H1 (cell line): ENCODE measurements at regions not wholly inside any gene's neighbourhood (a gene's known extent, or its start where the extent isn't known, plus 50 kb on each side); places are given as distances from the start of the nearest gene placed in this dataset.

Source experiments
- CTCF ChIA-PET: fragments of 300-600 bp; sonication (Branson Sonifier 250); formaldehyde crosslinking; loops from one replicate; lab custom pipeline; 2021; ENCODE audit not compliant: partially characterized antibody; lab: Charles Lee
- POLR2A ChIA-PET: fragments of 300-600 bp; sonication (Branson Sonifier 250); formaldehyde crosslinking; loops from one replicate; lab custom pipeline; 2021; ENCODE audit warnings: inconsistent platforms; ENCODE audit not compliant: partially characterized antibody; lab: Charles Lee
- DNase-seq, 2 experiments: peaks; one replicate each; pipeline versions ENCODE4 v3.0.0 to v3.0.0-alpha.2; 2010 to 2022; ENCODE audit warnings: low spot score in 2 of 2, low read depth in 1 of 2, mixed read lengths in 1 of 2
- FAIRE-seq: peaks from 2 replicates; lab custom pipeline; 2011; peaks lifted over from hg19 to GRCh38; lab: Jason Lieb, UNC
- H2AFZ ChIP-seq: 2 replicates; pipeline ENCODE4 v1.8.1; 2012; ENCODE audit warnings: low read length, inconsistent platforms
- H2AK5ac ChIP-seq: 2 replicates; pipeline ENCODE4 v1.6.1; 2013; ENCODE audit warnings: low read depth, low read length
- H2BK120ac ChIP-seq: replicated peaks from 2 replicates; pipeline ENCODE3; 2013; ENCODE audit warnings: low read depth, low read length, inconsistent platforms
- H2BK12ac ChIP-seq: 2 replicates; pipeline ENCODE4 v1.6.1; 2013; ENCODE audit warnings: low read depth, low read length
- H2BK15ac ChIP-seq: 2 replicates; pipeline ENCODE4 v1.6.1; 2013; ENCODE audit warnings: low read length
- H2BK20ac ChIP-seq: 2 replicates; pipeline ENCODE4 v1.6.1; 2013; ENCODE audit warnings: low read length
- H2BK5ac ChIP-seq: 2 replicates; pipeline ENCODE4 v1.6.1; 2013; ENCODE audit warnings: low read depth, low read length
- H3K14ac ChIP-seq: 2 replicates; pipeline ENCODE4 v1.6.1; 2013; ENCODE audit warnings: inconsistent platforms; ENCODE audit not compliant: insufficient read length
- H3K18ac ChIP-seq: 2 replicates; pipeline ENCODE4 v1.6.1; 2013; ENCODE audit warnings: low read length; ENCODE audit errors: extremely low read depth
- H3K23ac ChIP-seq: 2 replicates; pipeline ENCODE4 v1.6.1; 2013; ENCODE audit warnings: inconsistent platforms; ENCODE audit not compliant: insufficient read length
- H3K23me2 ChIP-seq: 2 replicates; pipeline ENCODE4 v1.6.1; 2013; ENCODE audit warnings: low read depth, low read length
- H3K27ac ChIP-seq: 2 replicates; pipeline ENCODE4 v1.6.1; 2011; ENCODE audit warnings: low read depth, low read length, inconsistent platforms
- H3K27me3 ChIP-seq, 4 experiments: replicated peaks in 1 of 4; 1 replicate in 1 of 4; 2 replicates in 3 of 4; pipeline versions ENCODE4 v1.6.1 to v1.8.1; 2011 to 2013; ENCODE audit warnings: low read length in 3 of 4, mild to moderate bottlenecking in 3 of 4, inconsistent platforms in 2 of 4, mixed read lengths in 2 of 4, moderate library complexity in 1 of 4; ENCODE audit not compliant: control insufficient read depth in 3 of 4, insufficient read depth in 3 of 4; ENCODE audit errors: extremely low read depth in 1 of 4
- H3K36me3 ChIP-seq, 4 experiments: 2 replicates each; pipeline versions ENCODE4 v1.6.1 to v1.8.1; 2011 to 2013; ENCODE audit warnings: mild to moderate bottlenecking in 4 of 4, low read length in 3 of 4, moderate library complexity in 2 of 4, control low read depth in 1 of 4, inconsistent platforms in 1 of 4; ENCODE audit not compliant: insufficient read depth in 4 of 4, control insufficient read depth in 2 of 4
- H3K4ac ChIP-seq: replicated peaks from 2 replicates; pipeline ENCODE3; 2013; ENCODE audit warnings: low read length, low read depth, mixed read lengths, inconsistent platforms; ENCODE audit not compliant: insufficient read length
- H3K4me1 ChIP-seq, 4 experiments: replicated peaks in 1 of 4; 1 replicate in 1 of 4; 2 replicates in 3 of 4; pipeline versions ENCODE4 v1.6.1 to v1.8.1; 2011 to 2013; ENCODE audit warnings: low read length in 3 of 4, inconsistent platforms in 2 of 4, mixed read lengths in 1 of 4; ENCODE audit not compliant: insufficient read depth in 4 of 4, control insufficient read depth in 3 of 4
- H3K4me2 ChIP-seq, 2 experiments: 2 replicates each; pipeline versions ENCODE4 v1.6.1 to v1.8.1; 2011 to 2013; ENCODE audit warnings: low read depth in 2 of 2, low read length in 2 of 2, control low read depth in 1 of 2, inconsistent platforms in 1 of 2, mild to moderate bottlenecking in 1 of 2; ENCODE audit not compliant: insufficient read depth in 1 of 2
- H3K4me3 ChIP-seq, 4 experiments: fragments of 200-600, 300-600 bp in 1 of 4; sonication (generic), shearing (Covaris generic), sonication (Bioruptor Twin) in 1 of 4; 2 replicates each; pipeline versions ENCODE4 v1.5.1 to v1.8.1; 2011 to 2016; ENCODE audit warnings: low read length in 4 of 4, low read depth in 3 of 4, control low read depth in 2 of 4, inconsistent platforms in 2 of 4, mild to moderate bottlenecking in 2 of 4, mixed read lengths in 1 of 4, moderate library complexity in 1 of 4; ENCODE audit not compliant: insufficient read depth in 2 of 4; ENCODE audit errors: extremely low read depth in 1 of 4
- H3K56ac ChIP-seq: replicated peaks from 2 replicates; pipeline ENCODE3; 2013; ENCODE audit warnings: low read depth, mild to moderate bottlenecking, mixed read lengths, low read length, inconsistent platforms; ENCODE audit not compliant: insufficient read length
- H3K79me1 ChIP-seq: 2 replicates; pipeline ENCODE4 v1.6.1; 2013; ENCODE audit warnings: low read depth, low read length, control low read depth
- H3K79me2 ChIP-seq, 2 experiments: 2 replicates each; pipeline versions ENCODE4 v1.6.1 to v1.8.1; 2012 to 2013; ENCODE audit warnings: low read length in 2 of 2, mild to moderate bottlenecking in 2 of 2, inconsistent platforms in 1 of 2; ENCODE audit not compliant: insufficient read depth in 2 of 2, control insufficient read depth in 1 of 2
- H3K9ac ChIP-seq, 4 experiments: replicated peaks in 1 of 4; 1 replicate in 1 of 4; 2 replicates in 3 of 4; pipeline versions ENCODE4 v1.6.1 to v1.8.1; 2011 to 2013; ENCODE audit warnings: low read depth in 3 of 4, low read length in 3 of 4, control low read depth in 2 of 4, mild to moderate bottlenecking in 2 of 4, moderate library complexity in 2 of 4, inconsistent platforms in 1 of 4; ENCODE audit errors: extremely low read depth in 1 of 4
- H3K9me3 ChIP-seq, 2 experiments: 2 replicates each; pipeline versions ENCODE4 v1.6.1 to v1.8.1; 2012 to 2013; ENCODE audit warnings: mild to moderate bottlenecking in 2 of 2, moderate library complexity in 2 of 2, control low read depth in 1 of 2, inconsistent platforms in 1 of 2, low read depth in 1 of 2, low read length in 1 of 2, mixed read lengths in 1 of 2; ENCODE audit not compliant: insufficient read depth in 2 of 2
- H4K20me1 ChIP-seq, 2 experiments: replicated peaks in 1 of 2; 2 replicates each; pipeline versions ENCODE3 to v1.8.1; 2011 to 2013; ENCODE audit warnings: inconsistent platforms in 2 of 2, low read length in 2 of 2, mild to moderate bottlenecking in 1 of 2; ENCODE audit not compliant: insufficient read depth in 2 of 2, control insufficient read depth in 1 of 2
- H4K5ac ChIP-seq: 2 replicates; pipeline ENCODE4 v1.6.1; 2013; ENCODE audit warnings: low read length, low read depth, mixed read lengths, inconsistent platforms; ENCODE audit not compliant: insufficient read length
- H4K8ac ChIP-seq: 2 replicates; pipeline ENCODE4 v1.8.0; 2013; ENCODE audit warnings: mild to moderate bottlenecking, moderate library complexity, low read length, inconsistent platforms; ENCODE audit not compliant: insufficient read depth; ENCODE audit errors: extremely low read depth
- H4K91ac ChIP-seq: replicated peaks from 2 replicates; pipeline ENCODE3; 2013; ENCODE audit warnings: low read length, mixed read lengths, inconsistent platforms; ENCODE audit not compliant: insufficient read length
- BRCA1 ChIP-seq: IDR thresholded peaks from 2 replicates; pipeline ENCODE4 v1.6.1; 2012; ENCODE audit warnings: low read depth, low read length, improper control_type of control experiment
- NANOG ChIP-seq: IDR thresholded peaks from 2 replicates; pipeline ENCODE4 v1.6.1; 2011; ENCODE audit warnings: low read length, low read depth, mild to moderate bottlenecking, inconsistent platforms; ENCODE audit not compliant: insufficient read depth, poor library complexity, severe bottlenecking
- POLR2AphosphoS5 ChIP-seq: IDR thresholded peaks from 2 replicates; pipeline ENCODE4 v1.6.1; 2011; ENCODE audit warnings: low read depth, low read length
- POU5F1 ChIP-seq: IDR thresholded peaks from 2 replicates; pipeline ENCODE4 v1.6.1; 2011; ENCODE audit warnings: low read depth, mild to moderate bottlenecking, low read length, moderate library complexity
- ZNF274 ChIP-seq: IDR thresholded peaks from 2 replicates; pipeline ENCODE4 v1.7.0; 2012; ENCODE audit warnings: low read length, borderline replicate concordance; ENCODE audit errors: extremely low read depth
- WGBS, 2 experiments: shearing (Covaris generic) in 1 of 2; methylation state at CpG; one replicate each; pipeline versions ENCODE4 v1.1.6 to v1.1.7; 2013 to 2015; ENCODE audit warnings: low lambda C conversion rate in 2 of 2, mixed read lengths in 2 of 2, inconsistent platforms in 1 of 2, low coverage in 1 of 2, missing lambda C conversion rate in 1 of 2; ENCODE audit not compliant: insufficient replicate concordance in 2 of 2, insufficient coverage in 1 of 2, insufficient read length in 1 of 2; ENCODE audit errors: extremely low coverage in 1 of 2, missing lambda C conversion rate in 1 of 2; 5-methylcytosine and 5-hydroxymethylcytosine counted together
- TF ChIP-seq, protein P1 (sequence below), 3 experiments: IDR thresholded peaks; 1 replicate in 2 of 3; 2 replicates in 1 of 3; pipeline versions ENCODE4 v1.5.1 to v1.6.1; 2011; ENCODE audit warnings: low read length in 3 of 3, mild to moderate bottlenecking in 3 of 3, inconsistent platforms in 2 of 3, low read depth in 1 of 3, moderate library complexity in 1 of 3; ENCODE audit not compliant: insufficient read depth in 1 of 3; ENCODE audit errors: control extremely low read depth in 1 of 3
- TF ChIP-seq, protein P2 (sequence below): IDR thresholded peaks from 2 replicates; pipeline ENCODE4 v1.6.1; 2012; ENCODE audit warnings: inconsistent platforms

DNA sequence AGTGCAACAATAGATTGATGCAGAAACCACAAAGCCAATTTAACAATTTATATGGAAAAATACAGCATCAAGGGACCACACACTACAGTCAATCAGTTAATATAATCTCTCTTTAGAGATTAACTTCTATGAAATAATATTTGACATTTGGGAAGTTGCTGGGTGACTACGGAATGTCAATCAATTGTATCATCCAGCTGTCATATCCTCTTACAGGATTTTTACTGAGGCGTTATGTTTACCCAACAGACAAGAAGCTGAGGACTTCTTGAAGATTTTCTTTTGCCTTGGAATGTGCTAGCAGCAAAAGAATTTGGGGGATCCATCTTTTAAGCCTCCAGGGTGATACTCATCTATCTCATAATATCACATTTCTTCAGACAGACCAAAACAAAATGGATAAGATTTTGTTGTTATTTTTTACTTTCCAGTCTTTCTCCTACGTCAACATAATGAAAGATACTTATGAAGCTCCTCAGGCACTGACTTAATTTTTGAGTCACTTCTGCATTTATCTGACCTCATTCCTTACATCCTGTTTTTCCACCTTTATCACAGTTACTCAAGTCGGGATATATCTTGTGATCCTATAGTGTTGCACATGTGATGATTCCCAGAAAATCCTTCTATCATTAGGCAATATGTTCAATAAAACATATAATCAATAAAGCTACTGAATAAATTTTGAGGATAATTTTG, 227.2 kb upstream of the SPHKAP start:
- 96% methylated on average over 4 of the region's 4 CpGs; no CpG with 5 or more reads in 1 of the 2 experiments for WGBS, 2 experiments
- FAIRE-seq: no peak

More for the DNA sequence above, 227.2 kb upstream of the SPHKAP start:
- no peak overlapping the region for H3K4me3 ChIP-seq
- no peak overlapping the region for H2AK5ac ChIP-seq
- TF ChIP-seq, protein P1, sequence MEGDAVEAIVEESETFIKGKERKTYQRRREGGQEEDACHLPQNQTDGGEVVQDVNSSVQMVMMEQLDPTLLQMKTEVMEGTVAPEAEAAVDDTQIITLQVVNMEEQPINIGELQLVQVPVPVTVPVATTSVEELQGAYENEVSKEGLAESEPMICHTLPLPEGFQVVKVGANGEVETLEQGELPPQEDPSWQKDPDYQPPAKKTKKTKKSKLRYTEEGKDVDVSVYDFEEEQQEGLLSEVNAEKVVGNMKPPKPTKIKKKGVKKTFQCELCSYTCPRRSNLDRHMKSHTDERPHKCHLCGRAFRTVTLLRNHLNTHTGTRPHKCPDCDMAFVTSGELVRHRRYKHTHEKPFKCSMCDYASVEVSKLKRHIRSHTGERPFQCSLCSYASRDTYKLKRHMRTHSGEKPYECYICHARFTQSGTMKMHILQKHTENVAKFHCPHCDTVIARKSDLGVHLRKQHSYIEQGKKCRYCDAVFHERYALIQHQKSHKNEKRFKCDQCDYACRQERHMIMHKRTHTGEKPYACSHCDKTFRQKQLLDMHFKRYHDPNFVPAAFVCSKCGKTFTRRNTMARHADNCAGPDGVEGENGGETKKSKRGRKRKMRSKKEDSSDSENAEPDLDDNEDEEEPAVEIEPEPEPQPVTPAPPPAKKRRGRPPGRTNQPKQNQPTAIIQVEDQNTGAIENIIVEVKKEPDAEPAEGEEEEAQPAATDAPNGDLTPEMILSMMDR (IDR thresholded peaks at IDR 0.05; ENCODE audit: control extremely low read depth in 1 of 3, insufficient read depth in 1 of 3, low read depth in 1 of 3, low read length in 3 of 3): no peak
- TF ChIP-seq NANOG (no peak), ZNF274 (no peak), POU5F1 (no peak), BRCA1 (no peak), POLR2AphosphoS5 (no peak)
- TF ChIP-seq, protein P2, sequence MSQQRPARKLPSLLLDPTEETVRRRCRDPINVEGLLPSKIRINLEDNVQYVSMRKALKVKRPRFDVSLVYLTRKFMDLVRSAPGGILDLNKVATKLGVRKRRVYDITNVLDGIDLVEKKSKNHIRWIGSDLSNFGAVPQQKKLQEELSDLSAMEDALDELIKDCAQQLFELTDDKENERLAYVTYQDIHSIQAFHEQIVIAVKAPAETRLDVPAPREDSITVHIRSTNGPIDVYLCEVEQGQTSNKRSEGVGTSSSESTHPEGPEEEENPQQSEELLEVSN: no peak
- no peaks in the 10 kb centered on the region for H3K36me3 ChIP-seq
- no peaks in the 10 kb centered on the region for H3K9me3 ChIP-seq
- H2AFZ ChIP-seq: no peak overlapping the region
- H3K14ac ChIP-seq: no peak overlapping the region
- H3K9ac ChIP-seq: no peak overlapping the region
- H3K23ac ChIP-seq: no peak overlapping the region
- no peaks in the 10 kb centered on the region for H3K4me1 ChIP-seq
- no peaks in the 10 kb centered on the region; the same call in 1 of the 2 replicates for H3K23me2 ChIP-seq
- ChIA-PET CTCF (interaction anchor here (1.6 kb wide), 1 partner anchor 518 kb away, joined by 4 read pairs; no protein-coding TSS in a partner anchor), POLR2A (no interaction called here)
- H3K79me2 ChIP-seq: no peaks in the 10 kb centered on the region
- no peak overlapping the region for H4K91ac ChIP-seq
- H3K27ac ChIP-seq: no peak overlapping the region
- no peak overlapping the region for H3K56ac ChIP-seq
- no peak overlapping the region for H2BK15ac ChIP-seq
- H2BK20ac ChIP-seq: no peak overlapping the region
- no peak overlapping the region for H4K8ac ChIP-seq
- H3K4ac ChIP-seq: no peak overlapping the region
- no peak overlapping the region for H3K4me2 ChIP-seq
- H4K20me1 ChIP-seq: no peaks in the 10 kb centered on the region
- H2BK5ac ChIP-seq: no peak overlapping the region
- no peaks in the 10 kb centered on the region for H3K27me3 ChIP-seq
- H2BK12ac ChIP-seq: no peak overlapping the region
- DNase-seq: no peak
- H3K79me1 ChIP-seq: no peaks in the 10 kb centered on the region
- H3K18ac ChIP-seq: no peak overlapping the region
- H4K5ac ChIP-seq: no peak overlapping the region
- H2BK120ac ChIP-seq: no peak overlapping the region
